CD4-positive, CD25-positive, alpha-beta regulatory T cell (primary cell): ENCODE measurements at regions not wholly inside any gene's neighbourhood (a gene's known extent, or its start where the extent isn't known, plus 50 kb on each side); places are given as distances from the start of the nearest gene placed in this dataset.

Experiments used
- ATAC-seq, 2 donors: fragments of 150-1000 bp; cut with Tn5 transposase; one replicate each; pipeline ENCODE4 v1.10.0; 2021; ENCODE audit warnings: low read depth in 2 of 2, moderate number of reproducible peaks in 2 of 2, moderate library complexity in 1 of 2
- DNase-seq, 3 donors: peaks; one replicate each; pipeline versions ENCODE4 v3.0.0 to v3.0.0-alpha.2; 2012 to 2022; ENCODE audit warnings: mixed read lengths in 1 of 3
- H3K27ac ChIP-seq: one replicate; pipeline ENCODE4 v1.7.0; 2013; ENCODE audit warnings: mild to moderate bottlenecking, low read length; ENCODE audit not compliant: insufficient read depth, poor library complexity, severe bottlenecking
- H3K27me3 ChIP-seq: one replicate; pipeline ENCODE4 v1.7.0; 2013; ENCODE audit warnings: low read length; ENCODE audit not compliant: control insufficient read depth, insufficient read depth
- H3K36me3 ChIP-seq: one replicate; pipeline ENCODE4 v1.7.0; 2013; ENCODE audit warnings: mild to moderate bottlenecking, low read length, moderate library complexity; ENCODE audit not compliant: control insufficient read depth, insufficient read depth
- H3K4me1 ChIP-seq: 2 replicates; pipeline ENCODE4 v1.7.0; 2013; ENCODE audit warnings: mild to moderate bottlenecking, low read length; ENCODE audit not compliant: insufficient read depth, control insufficient read depth, poor library complexity, severe bottlenecking
- H3K4me3 ChIP-seq: one replicate; pipeline ENCODE4 v1.7.0; 2013; ENCODE audit warnings: low read depth, mild to moderate bottlenecking, low read length, moderate library complexity
- H3K9me3 ChIP-seq, 2 experiments: 1 replicate in 1 of 2; 2 replicates in 1 of 2; pipeline ENCODE4 v1.7.0; 2013; ENCODE audit warnings: low read length in 2 of 2, mild to moderate bottlenecking in 1 of 2, moderate library complexity in 1 of 2; ENCODE audit not compliant: control insufficient read depth in 2 of 2
- H3K27ac Mint-ChIP-seq, 3 donors: one replicate each; pipeline ENCODE4 v1.8.0; 2020 to 2022; ENCODE audit warnings: mild to moderate bottlenecking in 3 of 3, mixed read lengths in 3 of 3, moderate library complexity in 2 of 3
- H3K27me3 Mint-ChIP-seq: one replicate; pipeline ENCODE4 v1.8.0; 2022; ENCODE audit warnings: mild to moderate bottlenecking, mixed read lengths
- H3K36me3 Mint-ChIP-seq: one replicate; pipeline ENCODE4 v1.8.0; 2020; ENCODE audit warnings: mixed read lengths
- H3K4me1 Mint-ChIP-seq, 4 donors: one replicate each; pipeline ENCODE4 v1.8.0; 2020 to 2022; ENCODE audit warnings: mixed read lengths in 4 of 4, mild to moderate bottlenecking in 1 of 4
- H3K4me3 Mint-ChIP-seq, 4 donors: one replicate each; pipeline ENCODE4 v1.8.0; 2020 to 2022; ENCODE audit warnings: mild to moderate bottlenecking in 4 of 4, mixed read lengths in 4 of 4, moderate library complexity in 3 of 4
- H3K9me3 Mint-ChIP-seq, 7 donors: one replicate each; pipeline ENCODE4 v1.8.0; 2020 to 2022; ENCODE audit warnings: mixed read lengths in 7 of 7, mild to moderate bottlenecking in 3 of 7, moderate library complexity in 2 of 7

GRCh38 chr7:52273685-52274610 is 761.5 kb upstream of the POM121L12 start:
- Histone ChIP-seq H3K4me3 (no peak overlapping the region), H3K9me3 (no peaks in the 10 kb centered on the region), H3K4me1 (no peaks in the 10 kb centered on the region), H3K36me3 (no peaks in the 10 kb centered on the region), H3K27ac (no peak overlapping the region), H3K27me3 (no peaks in the 10 kb centered on the region)
- DNase-seq (no peak), ATAC-seq (no peak)
- Mint-ChIP-seq H3K27me3 (no peaks in the 10 kb centered on the region), H3K4me3 (no peak overlapping the region), H3K36me3 (no peaks in the 10 kb centered on the region), H3K9me3 (peaks cover 0 to 27% (median 6%) of the 10 kb centered on the region in 7 donors), H3K27ac (no peak overlapping the region), H3K4me1 (no peaks in the 10 kb centered on the region)

- H3K4me3 Mint-ChIP-seq, result no peak overlapping the region
- no peaks in the 10 kb centered on the region for H3K27me3 Mint-ChIP-seq
- no peak overlapping the region for H3K27ac ChIP-seq
- H3K36me3 Mint-ChIP-seq, result no peaks in the 10 kb centered on the region
- H3K36me3 ChIP-seq, result no peaks in the 10 kb centered on the region
- H3K9me3 ChIP-seq, result no peaks in the 10 kb centered on the region
- no peak overlapping the region for H3K4me3 ChIP-seq
- no peaks in the 10 kb centered on the region for H3K4me1 ChIP-seq
- no peaks in the 10 kb centered on the region for H3K27me3 ChIP-seq
- H3K27ac Mint-ChIP-seq, result no peak overlapping the region
- H3K9me3 Mint-ChIP-seq, result peaks cover 4 to 22% (median 6%) of the 10 kb centered on the region in 7 donors
- DNase-seq (no peak), ATAC-seq (no peak)
- no peaks in the 10 kb centered on the region for H3K4me1 Mint-ChIP-seq
These were observed 763.7 kb upstream of the POM121L12 start for GRCh38 chr7:52271703-52272102.

- Mint-ChIP-seq H3K4me1 (no peaks in the 10 kb centered on the region), H3K4me3 (no peak overlapping the region), H3K27me3 (no peaks in the 10 kb centered on the region), H3K27ac (no peak overlapping the region), H3K36me3 (no peaks in the 10 kb centered on the region), H3K9me3 (peaks cover 2 to 16% (median 5%) of the 10 kb centered on the region in 7 donors)
- H3K27ac ChIP-seq, result no peak overlapping the region
- no peaks in the 10 kb centered on the region for H3K9me3 ChIP-seq
- H3K27me3 ChIP-seq, result no peaks in the 10 kb centered on the region
- no peak for ATAC-seq
- H3K4me3 ChIP-seq, result no peak overlapping the region
- DNase-seq, result no peak
- no peaks in the 10 kb centered on the region for H3K36me3 ChIP-seq
- no peaks in the 10 kb centered on the region for H3K4me1 ChIP-seq
These were observed 765.1 kb upstream of the POM121L12 start for GRCh38 chr7:52270301-52270700.

GRCh38 chr7:52269669-52270068 is 765.8 kb upstream of the POM121L12 start:
- ATAC-seq, result no peak
- Mint-ChIP-seq H3K27ac (no peak overlapping the region), H3K4me3 (no peak overlapping the region)

GRCh38 chr7:52261057-52261456 is 774.4 kb upstream of the POM121L12 start:
- H3K4me1 ChIP-seq, result no peaks in the 10 kb centered on the region
- no peaks in the 10 kb centered on the region for H3K36me3 ChIP-seq
- Mint-ChIP-seq H3K36me3 (no peaks in the 10 kb centered on the region), H3K27ac (no peak overlapping the region), H3K9me3 (peaks cover 4 to 32% (median 6%) of the 10 kb centered on the region in 7 donors), H3K4me1 (no peaks in the 10 kb centered on the region), H3K4me3 (no peak overlapping the region), H3K27me3 (peaks cover 8% of the 10 kb centered on the region)
- no peak overlapping the region for H3K4me3 ChIP-seq
- no peak for DNase-seq
- H3K27ac ChIP-seq, result no peak overlapping the region
- no peaks in the 10 kb centered on the region for H3K27me3 ChIP-seq
- H3K9me3 ChIP-seq, result peaks cover 0 to 4% of the 10 kb centered on the region in 2 experiments
- ATAC-seq, result no peak

More at GRCh38 chr7:52269669-52270068, 765.8 kb upstream of the POM121L12 start:
- DNase-seq, result no peak
- H3K27me3 Mint-ChIP-seq, result peaks cover 3% of the 10 kb centered on the region
- no peaks in the 10 kb centered on the region for H3K36me3 Mint-ChIP-seq
- H3K27me3 ChIP-seq, result no peaks in the 10 kb centered on the region
- no peaks in the 10 kb centered on the region for H3K9me3 ChIP-seq
- H3K36me3 ChIP-seq, result no peaks in the 10 kb centered on the region
- no peaks in the 10 kb centered on the region for H3K4me1 ChIP-seq
- H3K27ac ChIP-seq, result no peak overlapping the region
- H3K4me3 ChIP-seq, result no peak overlapping the region
- peaks cover 3 to 18% (median 6%) of the 10 kb centered on the region in 7 donors for H3K9me3 Mint-ChIP-seq
- H3K4me1 Mint-ChIP-seq, result no peaks in the 10 kb centered on the region

GRCh38 chr7:52260046-52260665 is 775.3 kb upstream of the POM121L12 start:
- Histone ChIP-seq H3K27ac (no peak overlapping the region), H3K36me3 (no peaks in the 10 kb centered on the region), H3K27me3 (no peaks in the 10 kb centered on the region), H3K4me1 (no peaks in the 10 kb centered on the region), H3K4me3 (no peak overlapping the region), H3K9me3 (peaks cover 0 to 4% of the 10 kb centered on the region in 2 experiments)
- no peak for ATAC-seq
- peaks cover 8% of the 10 kb centered on the region for H3K27me3 Mint-ChIP-seq
- H3K4me1 Mint-ChIP-seq, result no peaks in the 10 kb centered on the region
- no peaks in the 10 kb centered on the region for H3K36me3 Mint-ChIP-seq
- H3K27ac Mint-ChIP-seq, result no peak overlapping the region
- no peak overlapping the region for H3K4me3 Mint-ChIP-seq
- no peak for DNase-seq
- H3K9me3 Mint-ChIP-seq, result peaks cover 2 to 30% (median 5%) of the 10 kb centered on the region in 7 donors

- H3K9me3 ChIP-seq, result peaks cover 0 to 4% of the 10 kb centered on the region in 2 experiments
- ATAC-seq, result no peak
- H3K27ac ChIP-seq, result no peak overlapping the region
- H3K4me3 Mint-ChIP-seq, result no peak overlapping the region
- no peaks in the 10 kb centered on the region for H3K27me3 ChIP-seq
- no peaks in the 10 kb centered on the region for H3K36me3 Mint-ChIP-seq
- no peak for DNase-seq
- H3K4me1 Mint-ChIP-seq, result no peaks in the 10 kb centered on the region
- peaks cover 4% of the 10 kb centered on the region for H3K27me3 Mint-ChIP-seq
- H3K36me3 ChIP-seq, result no peaks in the 10 kb centered on the region
- no peaks in the 10 kb centered on the region for H3K4me1 ChIP-seq
- H3K9me3 Mint-ChIP-seq, result peaks cover under 1 to 32% (median 5%) of the 10 kb centered on the region in 7 donors
- no peak overlapping the region for H3K4me3 ChIP-seq
- H3K27ac Mint-ChIP-seq, result no peak overlapping the region
These were observed 777.5 kb upstream of the POM121L12 start for GRCh38 chr7:52257890-52258289.
